NCI-H2227 (cell line): ENCODE measurements at regions not wholly inside any gene's neighbourhood (a gene's known extent, or its start where the extent isn't known, plus 50 kb on each side); places are given as distances from the start of the nearest gene placed in this dataset.
"Not testable (repeated sequence)": the region's sequence is repeated elsewhere in the genome, so short reads cannot be mapped to it uniquely, and the experiment has no call there.

Experiments
- DNase-seq: peaks from one replicate; lab custom pipeline; 2025; ENCODE audit not compliant: unreplicated experiment; lab: John Stamatoyannopoulos, UW

GRCh38 chr7:42687211-42688055 is 224.4 kb downstream of the C7orf25 start:
- DNase-seq, result no peak

DNA sequence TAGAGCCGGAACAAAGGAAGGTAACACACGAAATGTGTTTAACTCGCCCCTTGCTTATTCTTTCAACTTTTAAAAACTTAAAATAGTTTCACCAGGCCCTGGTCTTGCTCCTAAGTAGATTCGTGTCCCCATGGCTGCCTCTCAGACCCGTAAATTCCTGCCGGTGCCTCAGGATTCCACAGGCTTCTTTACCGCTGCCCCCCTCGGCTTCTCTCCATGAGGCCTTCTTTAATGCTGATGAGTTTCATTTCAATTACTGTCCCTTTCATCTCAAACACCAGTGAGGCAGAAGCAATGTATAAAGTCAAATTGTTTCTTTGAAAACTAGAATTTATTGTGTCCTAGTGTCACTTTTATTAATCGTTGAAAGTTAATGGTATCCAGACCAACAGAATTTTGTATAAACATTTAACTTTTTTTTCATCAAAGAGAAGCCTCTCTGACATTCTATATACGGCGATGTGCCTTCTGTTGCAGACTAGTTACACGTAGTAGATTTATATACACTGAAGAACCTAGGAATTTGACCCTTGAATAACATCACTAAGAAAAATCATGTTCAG is 225.2 kb downstream of the C7orf25 start:
- no peak for DNase-seq

DNA sequence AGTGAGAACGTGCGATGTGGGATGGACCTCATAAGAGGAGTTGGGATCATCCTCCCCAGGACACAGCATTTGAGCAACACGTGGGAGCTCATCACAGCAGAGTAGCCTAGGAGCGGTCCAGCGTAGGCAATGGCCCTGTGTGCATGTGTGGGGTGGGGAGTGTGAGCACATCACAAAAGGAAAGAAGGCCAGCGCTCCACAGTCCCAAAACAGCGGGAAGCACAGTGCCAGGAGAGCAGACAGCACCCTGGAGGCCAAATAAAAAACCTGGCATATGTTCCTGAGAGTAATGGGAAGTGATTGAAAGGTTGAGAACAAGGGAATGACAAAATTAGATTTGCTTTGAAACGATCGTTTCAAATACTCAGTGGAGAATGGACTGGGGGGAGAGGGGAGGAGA is 226.0 kb downstream of the C7orf25 start:
- no peak for DNase-seq

DNA sequence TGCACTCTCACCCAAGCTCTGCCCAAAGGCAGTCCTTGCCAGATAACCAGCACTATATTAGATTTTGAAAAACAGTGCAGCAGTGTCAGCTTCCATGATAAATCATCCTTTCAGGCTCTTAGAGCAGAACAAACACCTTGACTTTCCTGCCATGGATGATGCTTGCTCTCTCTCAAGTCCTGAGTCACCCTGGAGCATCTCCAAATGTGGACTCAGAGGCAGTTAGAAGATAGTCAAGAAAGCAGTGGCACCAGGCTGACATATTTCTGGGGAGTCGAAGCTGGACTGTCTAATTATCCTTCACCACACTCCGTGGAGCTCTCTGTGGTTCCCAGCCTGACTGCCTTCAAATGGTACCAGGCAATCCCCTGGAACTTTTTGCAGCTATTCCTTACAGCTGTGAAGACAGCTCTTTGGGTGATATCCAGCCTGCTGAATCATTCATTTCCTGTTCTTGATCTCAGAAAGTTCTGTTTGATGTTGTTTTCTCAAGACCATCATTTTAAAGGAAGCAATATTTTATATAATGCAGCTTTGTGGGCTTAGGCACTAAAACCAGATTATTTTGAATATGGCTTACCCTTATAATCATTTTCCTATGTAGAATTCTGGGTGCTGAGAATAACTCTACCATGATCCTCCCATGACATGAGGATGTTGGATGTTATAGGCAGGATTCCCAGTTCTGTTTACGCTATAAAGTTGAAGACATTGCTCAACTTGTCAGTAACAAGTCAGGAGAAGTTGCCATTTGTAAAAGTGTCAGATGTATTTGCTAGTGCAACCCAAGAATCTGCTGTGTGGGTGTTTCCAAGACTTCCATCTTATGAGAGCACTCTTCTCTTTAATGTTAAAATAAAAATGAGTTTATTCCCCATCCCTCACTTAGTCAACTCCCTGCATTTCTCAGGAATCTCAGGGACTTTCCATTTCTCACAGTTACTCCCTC is 233.8 kb downstream of the C7orf25 start:
- no peak for DNase-seq

DNA sequence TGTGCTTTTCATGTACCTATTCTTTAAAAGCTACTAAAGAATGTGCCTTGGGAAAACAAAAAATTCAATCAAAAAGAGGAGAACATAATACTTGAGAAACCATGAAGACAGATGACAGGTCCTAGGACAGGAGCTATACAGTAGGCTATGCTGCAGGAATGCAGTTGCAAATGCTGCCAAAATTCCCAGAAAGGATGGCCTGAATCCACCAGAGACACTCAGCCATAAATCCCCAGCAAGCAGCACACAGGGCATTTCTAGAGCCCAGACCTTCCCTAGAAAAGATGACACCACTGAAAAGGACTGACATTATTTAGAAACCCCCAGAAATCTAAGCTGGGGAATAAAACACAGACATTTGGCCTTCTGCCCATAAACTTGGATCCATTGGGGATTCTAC is 237.3 kb downstream of the C7orf25 start:
- no peak for DNase-seq

- no peak for DNase-seq
Measured at GRCh38 chr7:42673951-42674350, 237.9 kb downstream of the C7orf25 start.

GRCh38 chr7:42672339-42672999 is 239.4 kb downstream of the C7orf25 start:
- DNase-seq, result no peak

GRCh38 chr7:42671627-42672026 is 240.2 kb downstream of the C7orf25 start:
- no peak for DNase-seq

GRCh38 chr7:42666994-42667393 is 244.9 kb downstream of the C7orf25 start:
- no peak for DNase-seq

DNA sequence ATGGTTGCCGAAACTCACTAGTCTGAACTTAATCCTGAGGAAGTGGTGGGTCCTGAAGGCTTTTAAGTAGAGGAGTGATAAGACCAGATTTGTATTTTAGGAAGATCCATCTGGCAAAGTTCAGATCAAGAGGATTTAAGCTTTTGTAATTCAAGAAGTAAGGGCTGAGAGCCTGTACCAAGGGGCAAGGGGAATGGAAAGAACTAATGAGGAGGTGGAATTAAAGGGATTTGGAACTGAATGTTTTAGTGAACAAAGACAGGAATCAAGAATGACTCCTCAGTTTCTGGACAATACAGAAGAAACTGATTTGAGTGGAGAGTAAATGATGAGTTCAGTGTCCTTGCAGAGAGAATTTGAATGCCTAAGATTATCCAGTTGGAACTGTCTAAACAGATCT is 249.0 kb downstream of the C7orf25 start:
- no peak for DNase-seq

DNA sequence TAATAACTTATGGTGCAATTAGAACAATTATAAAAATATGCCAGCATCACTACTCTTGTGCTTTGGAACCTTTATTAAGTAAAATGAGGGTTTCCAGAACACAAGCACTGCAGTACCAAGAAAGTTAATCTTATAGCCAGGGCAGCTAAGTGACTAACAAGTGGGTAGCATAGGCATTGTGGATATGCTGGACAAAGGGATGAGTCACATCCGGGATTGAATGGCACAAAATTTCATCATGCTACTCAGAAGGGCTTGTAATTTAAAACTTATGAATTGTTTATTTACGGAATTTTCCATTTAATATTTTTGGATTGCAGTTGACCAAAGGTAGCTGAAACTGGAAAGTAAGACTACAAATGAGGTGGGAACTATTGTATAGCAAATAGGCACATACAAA is 250.6 kb downstream of the C7orf25 start:
- no peak for DNase-seq

DNA sequence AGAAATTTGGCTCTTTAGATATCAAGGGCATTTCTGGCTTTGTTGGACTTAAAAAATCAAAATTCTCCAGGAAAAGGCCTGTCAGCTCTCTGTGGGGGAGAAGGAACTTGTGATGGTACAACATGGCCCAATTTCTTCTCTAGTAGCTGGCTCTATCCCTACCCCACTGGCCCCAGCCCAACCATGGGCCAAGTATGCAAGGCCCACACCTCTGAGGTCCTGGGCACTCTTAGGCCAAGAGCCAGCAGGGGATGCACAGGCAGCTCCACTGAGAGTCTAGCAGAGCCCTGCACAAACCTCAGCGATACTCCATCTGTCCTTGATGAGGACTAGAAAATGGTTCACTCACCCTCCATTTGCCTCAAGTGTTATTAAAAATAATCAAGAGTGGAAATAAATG is 261.2 kb downstream of the C7orf25 start:
- no peak for DNase-seq

- no peak for DNase-seq
Measured at GRCh38 chr7:42650171-42650570, 261.7 kb downstream of the C7orf25 start.

DNA sequence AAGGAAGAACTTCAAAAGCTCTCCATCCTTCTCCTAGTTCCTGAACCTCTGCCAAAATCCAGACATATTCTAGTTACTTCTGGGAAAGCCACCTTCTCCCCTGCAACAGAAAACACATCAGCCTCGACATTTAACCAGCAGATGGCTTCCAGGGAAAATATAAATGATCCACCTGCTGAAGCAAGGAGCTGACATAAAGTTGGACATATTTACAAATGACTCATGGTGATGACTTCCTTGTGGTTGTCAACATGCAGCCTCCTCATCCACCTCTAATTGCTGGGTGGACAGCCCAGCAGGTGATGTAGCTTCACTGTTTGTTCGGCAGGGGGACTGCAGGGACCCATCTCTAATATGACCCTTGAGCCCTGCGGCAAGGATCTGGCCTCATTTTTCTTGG is 266.0 kb downstream of the C7orf25 start:
- no peak for DNase-seq

GRCh38 chr7:42642699-42643098 is 269.2 kb downstream of the C7orf25 start:
- DNase-seq, result no peak

GRCh38 chr7:42639930-42640329 is 271.9 kb downstream of the C7orf25 start:
- no peak for DNase-seq

DNA sequence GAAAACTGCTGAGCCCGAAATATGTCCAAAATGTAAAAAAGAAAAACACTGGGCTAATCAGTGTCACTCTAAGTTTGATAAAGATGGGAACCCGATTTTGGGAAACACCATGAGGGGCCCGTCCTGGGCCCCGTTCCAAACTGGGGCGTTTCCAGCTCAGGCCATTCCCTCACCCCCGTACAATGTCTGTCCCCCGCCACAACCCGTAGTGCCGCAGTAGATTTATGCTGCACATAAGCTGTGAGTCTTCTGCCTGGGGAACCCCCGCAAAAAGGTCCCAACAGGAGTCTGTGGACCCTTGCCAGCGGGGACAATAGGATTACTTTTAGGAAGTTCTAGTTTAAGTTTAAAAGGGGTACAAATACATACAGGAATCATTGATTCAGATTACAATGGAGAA is 275.5 kb downstream of the C7orf25 start:
- DNase-seq, result not testable (repeated sequence)

DNA sequence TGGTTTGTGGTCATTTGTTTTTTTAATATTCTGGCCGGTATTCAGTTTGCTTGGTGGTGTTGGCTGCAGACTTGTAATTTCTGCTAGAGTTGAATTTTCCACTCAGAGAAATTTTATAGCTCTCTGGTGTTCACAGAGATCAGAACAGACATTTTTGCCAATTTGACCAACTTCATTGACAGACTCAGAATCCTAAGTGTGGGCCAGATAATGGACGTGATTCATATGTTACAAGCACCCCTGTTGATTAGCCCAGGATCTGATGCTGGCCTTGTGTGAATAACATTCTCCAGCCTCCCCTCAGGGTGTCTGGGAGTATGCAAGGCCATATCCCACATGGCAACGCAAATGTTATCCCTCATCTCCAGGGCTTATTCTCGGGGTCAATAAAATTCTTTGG is 283.8 kb downstream of the C7orf25 start:
- no peak for DNase-seq

DNA sequence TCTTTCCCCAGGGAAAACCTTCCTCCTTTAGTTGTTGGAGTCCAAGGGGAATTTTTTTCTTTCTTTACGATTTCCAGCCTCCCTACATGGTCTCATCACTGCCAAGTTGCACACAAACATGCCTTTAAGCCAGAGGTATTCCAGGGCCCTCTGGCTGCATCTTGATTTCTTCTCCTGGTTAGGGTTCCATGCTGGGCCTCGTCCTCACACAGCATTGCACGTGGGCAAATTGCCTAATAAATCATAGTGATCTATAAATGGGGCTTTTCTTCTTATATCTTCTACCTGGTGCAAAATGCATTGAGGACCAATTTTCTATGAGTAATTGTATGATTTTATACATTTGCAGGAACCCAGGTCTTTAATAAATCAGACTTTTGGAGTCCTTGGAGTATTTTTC is 284.2 kb downstream of the C7orf25 start:
- DNase-seq, result no peak

DNA sequence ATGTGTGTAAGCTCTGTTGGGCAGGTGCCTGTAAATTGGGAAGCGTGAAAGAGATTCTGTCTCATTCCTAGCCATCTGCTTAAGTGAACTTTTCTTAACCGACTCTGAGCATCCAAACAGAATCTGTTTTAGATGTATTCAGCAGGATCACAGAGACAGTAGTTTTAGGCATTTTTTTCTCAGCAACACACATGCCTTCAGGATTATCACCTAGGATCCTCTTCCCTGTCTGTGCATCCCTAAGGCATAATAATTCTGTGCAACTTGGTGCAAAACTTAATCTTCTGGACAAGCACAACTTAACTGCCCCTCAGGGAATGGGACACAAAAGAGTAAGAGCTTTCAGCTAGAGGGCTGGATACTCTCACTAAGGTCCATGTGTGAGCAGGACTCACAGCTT is 284.8 kb downstream of the C7orf25 start:
- no peak for DNase-seq

DNA sequence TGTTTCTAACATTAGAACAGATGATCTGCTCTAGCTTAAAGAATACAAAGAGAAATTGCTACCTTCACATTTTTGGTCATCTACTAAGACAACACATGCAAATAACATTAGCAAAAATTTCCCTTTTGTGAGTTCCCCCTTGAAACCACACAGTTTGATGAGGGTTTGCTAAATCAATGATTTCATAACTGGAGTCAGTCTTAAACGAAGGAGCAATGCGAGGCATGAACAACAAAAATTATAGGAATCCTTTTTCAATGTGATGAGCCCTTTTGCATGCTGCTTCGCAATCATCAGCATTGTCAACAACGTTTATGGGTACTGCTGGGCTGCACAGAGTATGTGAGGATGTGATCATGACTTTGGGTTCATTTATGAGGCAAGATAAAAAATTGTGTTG is 286.4 kb downstream of the C7orf25 start:
- no peak for DNase-seq
